Tibial nerve (tissue), 4 donors: ENCODE measurements at regions not wholly inside any gene's neighbourhood (a gene's known extent, or its start where the extent isn't known, plus 50 kb on each side); places are given as distances from the start of the nearest gene placed in this dataset.

Experiments used
- EP300 ChIP-seq, 2 donors: sonication (generic); formaldehyde crosslinking; IDR thresholded peaks; one replicate each; pipeline ENCODE4 v1.6.1; 2017; ENCODE audit warnings: antibody characterized with exemption in 2 of 2, mild to moderate bottlenecking in 1 of 2
- POLR2A ChIP-seq, 2 donors: fragments of 450-650 bp; IDR thresholded peaks; one replicate each; pipeline ENCODE4 v1.6.1; 2017; ENCODE audit warnings: antibody characterized with exemption in 2 of 2, mild to moderate bottlenecking in 2 of 2, moderate library complexity in 2 of 2
- TF ChIP-seq, protein P1 (sequence below), 5 experiments: fragments of 200-600 bp in 3 of 5; fragments of 450-650 bp in 2 of 5; sonication (generic) in 3 of 5; IDR thresholded peaks; one replicate each; pipeline ENCODE4 v1.5.1; 2016 to 2019; ENCODE audit warnings: antibody characterized with exemption in 5 of 5, mild to moderate bottlenecking in 3 of 5, moderate library complexity in 2 of 5

- TF ChIP-seq, protein P1, sequence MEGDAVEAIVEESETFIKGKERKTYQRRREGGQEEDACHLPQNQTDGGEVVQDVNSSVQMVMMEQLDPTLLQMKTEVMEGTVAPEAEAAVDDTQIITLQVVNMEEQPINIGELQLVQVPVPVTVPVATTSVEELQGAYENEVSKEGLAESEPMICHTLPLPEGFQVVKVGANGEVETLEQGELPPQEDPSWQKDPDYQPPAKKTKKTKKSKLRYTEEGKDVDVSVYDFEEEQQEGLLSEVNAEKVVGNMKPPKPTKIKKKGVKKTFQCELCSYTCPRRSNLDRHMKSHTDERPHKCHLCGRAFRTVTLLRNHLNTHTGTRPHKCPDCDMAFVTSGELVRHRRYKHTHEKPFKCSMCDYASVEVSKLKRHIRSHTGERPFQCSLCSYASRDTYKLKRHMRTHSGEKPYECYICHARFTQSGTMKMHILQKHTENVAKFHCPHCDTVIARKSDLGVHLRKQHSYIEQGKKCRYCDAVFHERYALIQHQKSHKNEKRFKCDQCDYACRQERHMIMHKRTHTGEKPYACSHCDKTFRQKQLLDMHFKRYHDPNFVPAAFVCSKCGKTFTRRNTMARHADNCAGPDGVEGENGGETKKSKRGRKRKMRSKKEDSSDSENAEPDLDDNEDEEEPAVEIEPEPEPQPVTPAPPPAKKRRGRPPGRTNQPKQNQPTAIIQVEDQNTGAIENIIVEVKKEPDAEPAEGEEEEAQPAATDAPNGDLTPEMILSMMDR (IDR thresholded peaks at IDR 0.05), result no peak
- no peak for TF ChIP-seq EP300 (IDR thresholded peaks at IDR 0.05)
- no peak for TF ChIP-seq POLR2A (IDR thresholded peaks at IDR 0.05)
Observed at GRCh38 chr1:198876371-198876871, 237.6 kb downstream of the PTPRC start.
